ENCODE measurements at regions not wholly inside any gene's neighbourhood (a gene's known extent, or its start where the extent isn't known, plus 50 kb on each side); places are given as distances from the start of the nearest gene placed in this dataset.

DNA sequence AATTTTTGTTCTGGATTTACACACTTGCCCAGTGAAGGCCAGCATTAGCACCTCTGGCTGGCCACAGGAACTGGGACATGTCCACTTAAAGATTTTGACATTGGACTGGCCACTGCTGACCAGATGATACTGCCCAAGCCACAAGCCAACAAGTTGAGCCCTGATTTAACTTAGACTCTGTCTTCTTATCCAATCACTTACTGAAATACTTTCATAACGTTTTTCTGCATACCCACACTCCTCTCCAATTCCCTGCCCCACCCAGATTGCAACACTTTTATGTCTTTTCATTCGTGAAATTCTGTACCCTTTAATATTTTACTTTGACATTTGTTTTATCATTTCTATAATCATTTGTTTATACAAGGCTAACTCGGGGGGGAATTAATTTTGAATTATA, 170.3 kb upstream of the TAB2 start:
- Histone ChIP-seq H3K9me3 (ENCODE audit: control extremely low read depth in 1 of 5, control insufficient read depth in 4 of 5, insufficient read depth in 2 of 5, low read depth in 1 of 5, low read length in 4 of 5) (peaks cover 0 to 8% (median 3%) of the 10 kb centered on the region in 5 experiments), H3K4me3 (ENCODE audit: control insufficient read depth in 1 of 7, extremely low read depth in 1 of 7, insufficient read depth in 4 of 7, low read depth in 2 of 7, low read length in 6 of 7) (no peak overlapping the region), H3K27ac (ENCODE audit: insufficient read depth in 1 of 2, low read depth in 1 of 2, low read length in 2 of 2, poor library complexity in 1 of 2, severe bottlenecking in 2 of 2) (no peak overlapping the region), H3K4me1 (ENCODE audit: control extremely low read depth in 1 of 4, control insufficient read depth in 4 of 4, insufficient read depth in 4 of 4, low read length in 3 of 4) (peaks cover 0 to 18% (median 7%) of the 10 kb centered on the region in 4 experiments), H3K36me3 (ENCODE audit: control insufficient read depth in 4 of 4, insufficient read depth in 4 of 4, low read length in 3 of 4) (no peaks in the 10 kb centered on the region), H3K27me3 (replicated peaks in 2 of 5; ENCODE audit: control insufficient read depth in 4 of 5, insufficient read depth in 5 of 5, low read length in 4 of 5) (no peaks in the 10 kb centered on the region)
- ChIA-PET CTCF (no interaction called here), POLR2A (interaction anchor here (0.7 kb wide), 1 partner anchor 170 kb away, joined by 3 read pairs; no protein-coding TSS in a partner anchor)
- WGBS (ENCODE audit: insufficient coverage), result no CpG with 5 or more reads among the region's 3 CpGs
- DNase-seq, result no peak

GRCh38 chr6:149147938-149148718, 169.4 kb upstream of the TAB2 start:
- 78% methylated on average over 4 of the region's 9 CpGs for WGBS (ENCODE audit: insufficient coverage)
- Histone ChIP-seq H3K36me3 (ENCODE audit: control insufficient read depth in 4 of 4, insufficient read depth in 4 of 4, low read length in 3 of 4) (no peaks in the 10 kb centered on the region), H3K4me3 (ENCODE audit: control insufficient read depth in 1 of 7, extremely low read depth in 1 of 7, insufficient read depth in 4 of 7, low read depth in 2 of 7, low read length in 6 of 7) (no peak overlapping the region), H3K27me3 (replicated peaks in 2 of 5; ENCODE audit: control insufficient read depth in 4 of 5, insufficient read depth in 5 of 5, low read length in 4 of 5) (no peaks in the 10 kb centered on the region), H3K4me1 (ENCODE audit: control extremely low read depth in 1 of 4, control insufficient read depth in 4 of 4, insufficient read depth in 4 of 4, low read length in 3 of 4) (peaks cover 0 to 24% (median 10%) of the 10 kb centered on the region in 4 experiments), H3K27ac (ENCODE audit: insufficient read depth in 1 of 2, low read depth in 1 of 2, low read length in 2 of 2, poor library complexity in 1 of 2, severe bottlenecking in 2 of 2) (peak overlapping the region; percentile 52 to 55), H3K9me3 (ENCODE audit: control extremely low read depth in 1 of 5, control insufficient read depth in 4 of 5, insufficient read depth in 2 of 5, low read depth in 1 of 5, low read length in 4 of 5) (peaks cover 0 to 5% (median 1%) of the 10 kb centered on the region in 5 experiments)
- ChIA-PET POLR2A (interaction anchor here (0.7 kb wide), 1 partner anchor 169 kb away, joined by 3 read pairs; no protein-coding TSS in a partner anchor), CTCF (interaction anchor here (1.2 kb wide), 1 partner anchor 66 kb away, joined by 3 read pairs; no protein-coding TSS in a partner anchor)
- DNase-seq, result peak; percentile 34 to 87 (median 77)

DNA sequence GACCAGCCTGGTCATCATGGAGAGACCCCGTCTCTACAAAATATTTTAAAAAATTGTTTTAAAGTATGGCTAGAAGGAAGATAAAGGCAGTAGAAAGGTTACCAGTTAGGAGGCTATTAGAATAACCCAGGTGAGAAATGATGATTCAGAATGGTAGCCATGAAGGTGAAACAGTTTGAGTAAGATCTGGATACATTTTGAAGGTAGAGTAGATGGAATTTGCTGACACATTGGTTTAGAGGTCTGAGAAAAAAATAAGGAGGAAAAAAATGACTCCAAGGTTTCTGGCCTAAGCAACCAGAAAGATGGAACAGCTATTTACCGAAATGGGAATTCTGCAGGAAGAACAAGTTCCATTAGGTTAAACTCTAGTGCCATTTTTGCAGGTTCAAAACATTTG, 167.9 kb upstream of the TAB2 start:
- no peak for DNase-seq
- Histone ChIP-seq H3K27me3 (replicated peaks in 2 of 5; ENCODE audit: control insufficient read depth in 4 of 5, insufficient read depth in 5 of 5, low read length in 4 of 5) (no peaks in the 10 kb centered on the region), H3K36me3 (ENCODE audit: control insufficient read depth in 4 of 4, insufficient read depth in 4 of 4, low read length in 3 of 4) (no peaks in the 10 kb centered on the region), H3K4me1 (ENCODE audit: control extremely low read depth in 1 of 4, control insufficient read depth in 4 of 4, insufficient read depth in 4 of 4, low read length in 3 of 4) (peaks cover 0 to 26% (median 11%) of the 10 kb centered on the region in 4 experiments), H3K27ac (ENCODE audit: insufficient read depth in 1 of 2, low read depth in 1 of 2, low read length in 2 of 2, poor library complexity in 1 of 2, severe bottlenecking in 2 of 2) (no peak overlapping the region), H3K4me3 (ENCODE audit: control insufficient read depth in 1 of 7, extremely low read depth in 1 of 7, insufficient read depth in 4 of 7, low read depth in 2 of 7, low read length in 6 of 7) (no peak overlapping the region), H3K9me3 (ENCODE audit: control extremely low read depth in 1 of 5, control insufficient read depth in 4 of 5, insufficient read depth in 2 of 5, low read depth in 1 of 5, low read length in 4 of 5) (no peaks in the 10 kb centered on the region)
- ChIA-PET POLR2A (no interaction called here), CTCF (no interaction called here)
- 96% methylated on average over 2 of the region's 2 CpGs for WGBS (ENCODE audit: insufficient coverage)

DNA sequence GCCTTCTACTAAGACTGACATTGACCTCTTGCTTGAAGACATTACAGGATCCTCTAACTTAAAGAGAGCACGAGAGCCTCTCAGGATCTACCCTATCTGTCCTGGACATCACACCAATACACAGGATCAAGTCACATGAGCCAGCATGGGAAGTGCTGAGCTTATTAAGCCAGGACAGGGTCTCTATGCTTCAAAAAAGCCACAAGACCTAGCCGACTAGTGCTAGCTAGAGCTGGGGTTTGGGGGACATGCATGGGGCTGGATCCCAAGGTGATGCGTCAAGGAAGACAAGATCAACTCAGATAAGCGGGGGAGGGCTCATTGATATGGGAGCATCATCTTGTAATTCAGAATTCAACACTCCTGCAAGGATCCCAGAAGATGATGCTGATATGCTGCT, 167.2 kb upstream of the TAB2 start:
- no peak overlapping the region for H3K4me3 ChIP-seq (ENCODE audit: control insufficient read depth in 1 of 7, extremely low read depth in 1 of 7, insufficient read depth in 4 of 7, low read depth in 2 of 7, low read length in 6 of 7)
- CTCF ChIA-PET, result interaction anchor here (0.8 to 2.9 kb wide), 2 partner anchors 16 to 61 kb away, joined by 3 to 8 read pairs; no protein-coding TSS in a partner anchor
- POLR2A ChIA-PET, result no interaction called here
- no peaks in the 10 kb centered on the region for H3K27me3 ChIP-seq (replicated peaks in 2 of 5; ENCODE audit: control insufficient read depth in 4 of 5, insufficient read depth in 5 of 5, low read length in 4 of 5)
- DNase-seq, result no peak
- WGBS (ENCODE audit: insufficient coverage), result 100% methylated on average over 1 of the region's 4 CpGs
- peaks cover 0 to 26% (median 11%) of the 10 kb centered on the region in 4 experiments for H3K4me1 ChIP-seq (ENCODE audit: control extremely low read depth in 1 of 4, control insufficient read depth in 4 of 4, insufficient read depth in 4 of 4, low read length in 3 of 4)
- H3K36me3 ChIP-seq (ENCODE audit: control insufficient read depth in 4 of 4, insufficient read depth in 4 of 4, low read length in 3 of 4), result no peaks in the 10 kb centered on the region
- no peak overlapping the region for H3K27ac ChIP-seq (ENCODE audit: insufficient read depth in 1 of 2, low read depth in 1 of 2, low read length in 2 of 2, poor library complexity in 1 of 2, severe bottlenecking in 2 of 2)
- H3K9me3 ChIP-seq (ENCODE audit: control extremely low read depth in 1 of 5, control insufficient read depth in 4 of 5, insufficient read depth in 2 of 5, low read depth in 1 of 5, low read length in 4 of 5), result no peaks in the 10 kb centered on the region

GRCh38 chr6:149150801-149151398, 166.6 kb upstream of the TAB2 start:
- no peaks in the 10 kb centered on the region for H3K9me3 ChIP-seq (ENCODE audit: control extremely low read depth in 1 of 5, control insufficient read depth in 4 of 5, insufficient read depth in 2 of 5, low read depth in 1 of 5, low read length in 4 of 5)
- 100% methylated on average over 2 of the region's 3 CpGs for WGBS (ENCODE audit: insufficient coverage)
- no peak for DNase-seq
- no peak overlapping the region for H3K4me3 ChIP-seq (ENCODE audit: control insufficient read depth in 1 of 7, extremely low read depth in 1 of 7, insufficient read depth in 4 of 7, low read depth in 2 of 7, low read length in 6 of 7)
- ChIA-PET CTCF (interaction anchor here (0.8 to 2.9 kb wide), 3 partner anchors 15 to 61 kb away, joined by 3 to 8 read pairs (median 3); no protein-coding TSS in a partner anchor), POLR2A (no interaction called here)
- no peaks in the 10 kb centered on the region for H3K27me3 ChIP-seq (replicated peaks in 2 of 5; ENCODE audit: control insufficient read depth in 4 of 5, insufficient read depth in 5 of 5, low read length in 4 of 5)
- H3K4me1 ChIP-seq (ENCODE audit: control extremely low read depth in 1 of 4, control insufficient read depth in 4 of 4, insufficient read depth in 4 of 4, low read length in 3 of 4), result peaks cover 0 to 26% (median 11%) of the 10 kb centered on the region in 4 experiments
- no peak overlapping the region for H3K27ac ChIP-seq (ENCODE audit: insufficient read depth in 1 of 2, low read depth in 1 of 2, low read length in 2 of 2, poor library complexity in 1 of 2, severe bottlenecking in 2 of 2)
- no peaks in the 10 kb centered on the region for H3K36me3 ChIP-seq (ENCODE audit: control insufficient read depth in 4 of 4, insufficient read depth in 4 of 4, low read length in 3 of 4)

GRCh38 chr6:149152521-149152920, 165.0 kb upstream of the TAB2 start:
- ChIA-PET CTCF (interaction anchor here (0.8 to 2.9 kb wide), 3 partner anchors 13 to 21 kb away, joined by 3 to 8 read pairs (median 3); no protein-coding TSS in a partner anchor), POLR2A (no interaction called here)
- DNase-seq, result no peak
- H3K4me3 ChIP-seq (ENCODE audit: control insufficient read depth in 1 of 7, extremely low read depth in 1 of 7, insufficient read depth in 4 of 7, low read depth in 2 of 7, low read length in 6 of 7), result no peak overlapping the region
- peaks cover 0 to 21% (median 10%) of the 10 kb centered on the region in 4 experiments for H3K4me1 ChIP-seq (ENCODE audit: control extremely low read depth in 1 of 4, control insufficient read depth in 4 of 4, insufficient read depth in 4 of 4, low read length in 3 of 4)
- H3K9me3 ChIP-seq (ENCODE audit: control extremely low read depth in 1 of 5, control insufficient read depth in 4 of 5, insufficient read depth in 2 of 5, low read depth in 1 of 5, low read length in 4 of 5), result no peaks in the 10 kb centered on the region
- no peaks in the 10 kb centered on the region for H3K36me3 ChIP-seq (ENCODE audit: control insufficient read depth in 4 of 4, insufficient read depth in 4 of 4, low read length in 3 of 4)
- H3K27ac ChIP-seq (ENCODE audit: insufficient read depth in 1 of 2, low read depth in 1 of 2, low read length in 2 of 2, poor library complexity in 1 of 2, severe bottlenecking in 2 of 2), result no peak overlapping the region
- no peaks in the 10 kb centered on the region for H3K27me3 ChIP-seq (replicated peaks in 2 of 5; ENCODE audit: control insufficient read depth in 4 of 5, insufficient read depth in 5 of 5, low read length in 4 of 5)
- WGBS (ENCODE audit: insufficient coverage), result 90% methylated on average over 1 of the region's 1 CpG

DNA sequence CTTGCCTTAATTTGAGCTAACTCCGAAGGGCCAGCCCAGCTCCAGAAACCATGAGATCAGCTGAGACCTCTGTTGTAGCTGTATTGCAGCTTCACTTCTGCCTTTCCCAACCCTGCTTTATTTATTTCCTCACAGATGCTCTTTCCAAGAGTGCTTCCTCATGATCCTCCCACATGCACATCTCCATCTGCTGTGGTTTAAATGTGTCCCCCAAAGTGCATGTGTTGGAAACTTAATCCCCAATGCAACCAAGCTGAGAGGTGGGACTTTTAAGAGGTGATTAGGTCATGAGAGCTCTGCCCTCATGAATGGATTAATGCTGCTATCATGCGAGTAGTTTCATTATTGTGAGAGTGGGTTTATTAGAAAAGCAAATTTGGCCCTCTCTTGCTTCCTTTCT, 164.4 kb upstream of the TAB2 start:
- peak in 2 of 3 donors; percentile 41 to 42 for DNase-seq
- ChIA-PET CTCF (interaction anchor here (0.8 to 2.9 kb wide), 3 partner anchors 13 to 20 kb away, joined by 3 to 8 read pairs (median 3); no protein-coding TSS in a partner anchor), POLR2A (no interaction called here)
- H3K9me3 ChIP-seq (ENCODE audit: control extremely low read depth in 1 of 5, control insufficient read depth in 4 of 5, insufficient read depth in 2 of 5, low read depth in 1 of 5, low read length in 4 of 5), result no peaks in the 10 kb centered on the region
- H3K27ac ChIP-seq (ENCODE audit: insufficient read depth in 1 of 2, low read depth in 1 of 2, low read length in 2 of 2, poor library complexity in 1 of 2, severe bottlenecking in 2 of 2), result no peak overlapping the region
- H3K27me3 ChIP-seq (replicated peaks in 2 of 5; ENCODE audit: control insufficient read depth in 4 of 5, insufficient read depth in 5 of 5, low read length in 4 of 5), result no peaks in the 10 kb centered on the region
- no peak overlapping the region for H3K4me3 ChIP-seq (ENCODE audit: control insufficient read depth in 1 of 7, extremely low read depth in 1 of 7, insufficient read depth in 4 of 7, low read depth in 2 of 7, low read length in 6 of 7)
- WGBS (ENCODE audit: insufficient coverage), result 80% methylated on average over 1 of the region's 2 CpGs
- H3K4me1 ChIP-seq (ENCODE audit: control extremely low read depth in 1 of 4, control insufficient read depth in 4 of 4, insufficient read depth in 4 of 4, low read length in 3 of 4), result peaks cover 0 to 16% (median 7%) of the 10 kb centered on the region in 4 experiments
- no peaks in the 10 kb centered on the region for H3K36me3 ChIP-seq (ENCODE audit: control insufficient read depth in 4 of 4, insufficient read depth in 4 of 4, low read length in 3 of 4)

All from common myeloid progenitor, CD34-positive (primary cell).